Natural killer cell (primary cell): ENCODE measurements at regions not wholly inside any gene's neighbourhood (a gene's known extent, or its start where the extent isn't known, plus 50 kb on each side); places are given as distances from the start of the nearest gene placed in this dataset.

Source experiments
- ATAC-seq, 3 donors: fragments of 150-1000 bp in 2 of 3; fragments of 200-7000 bp in 1 of 3; cut with Tn5 transposase; 1 replicate in 1 of 3; 2 replicates in 2 of 3; pipeline ENCODE4 v1.10.0; 2021; ENCODE audit warnings: mild to moderate bottlenecking in 2 of 3, moderate library complexity in 2 of 3
- DNase-seq, 2 donors: peaks; one replicate each; pipeline versions ENCODE4 v3.0.0 to v3.0.0-alpha.2; 2013 to 2021; ENCODE audit warnings: mixed read lengths in 1 of 2
- H3K27ac ChIP-seq: one replicate; pipeline ENCODE4 v1.5.1; 2013; ENCODE audit warnings: mild to moderate bottlenecking, low read length
- H3K27me3 ChIP-seq: one replicate; pipeline ENCODE4 v1.6.1; 2013; ENCODE audit warnings: low read length; ENCODE audit not compliant: control insufficient read depth, insufficient read depth
- H3K36me3 ChIP-seq: one replicate; pipeline ENCODE4 v1.6.1; 2013; ENCODE audit warnings: low read length; ENCODE audit not compliant: control insufficient read depth, insufficient read depth
- H3K4me1 ChIP-seq: one replicate; pipeline ENCODE4 v1.6.1; 2013; ENCODE audit warnings: low read length; ENCODE audit not compliant: control insufficient read depth, insufficient read depth
- H3K4me3 ChIP-seq: one replicate; pipeline ENCODE4 v1.5.1; 2013; ENCODE audit warnings: low read length
- H3K9me3 ChIP-seq: one replicate; pipeline ENCODE4 v1.6.1; 2013; ENCODE audit warnings: low read length; ENCODE audit not compliant: control insufficient read depth, insufficient read depth
- H3K27ac Mint-ChIP-seq, 2 donors: one replicate each; pipeline ENCODE4 v1.8.0; 2022; ENCODE audit warnings: mild to moderate bottlenecking in 2 of 2, mixed read lengths in 2 of 2, moderate library complexity in 1 of 2
- H3K27me3 Mint-ChIP-seq, 2 donors: one replicate each; pipeline ENCODE4 v1.8.0; 2022; ENCODE audit warnings: low read depth in 2 of 2, mixed read lengths in 2 of 2
- H3K36me3 Mint-ChIP-seq: one replicate; pipeline ENCODE4 v1.8.0; 2022; ENCODE audit warnings: mixed read lengths
- H3K4me1 Mint-ChIP-seq, 2 donors: one replicate each; pipeline ENCODE4 v1.8.0; 2022; ENCODE audit warnings: mixed read lengths in 2 of 2
- H3K4me3 Mint-ChIP-seq: one replicate; pipeline ENCODE4 v1.8.0; 2022; ENCODE audit warnings: mild to moderate bottlenecking, moderate library complexity, mixed read lengths
- H3K9me3 Mint-ChIP-seq, 2 donors: one replicate each; pipeline ENCODE4 v1.8.0; 2022; ENCODE audit warnings: mixed read lengths in 2 of 2
- CTCF ChIP-seq: fragments of 200-600 bp; IDR thresholded peaks from one replicate; pipeline ENCODE4 v1.8.0; 2022; ENCODE audit warnings: antibody characterized with exemption
- WGBS: methylation state at CpG from one replicate; pipeline ENCODE4 v1.1.7; 2013; ENCODE audit warnings: missing lambda C conversion rate; ENCODE audit not compliant: insufficient coverage; 5-methylcytosine and 5-hydroxymethylcytosine counted together
- intact Hi-C: fragments of 100-400 bp; cut with micrococcal nuclease; formaldehyde crosslinking; loops from one replicate; pipeline ENCODE4 v1.14.2; 2022

GRCh38 chr9:20189871-20190270, 401.0 kb upstream of the SLC24A2 start:
- WGBS = 75% methylated on average over 4 of the region's 4 CpGs
- no peak overlapping the region for H3K27ac Mint-ChIP-seq

DNA sequence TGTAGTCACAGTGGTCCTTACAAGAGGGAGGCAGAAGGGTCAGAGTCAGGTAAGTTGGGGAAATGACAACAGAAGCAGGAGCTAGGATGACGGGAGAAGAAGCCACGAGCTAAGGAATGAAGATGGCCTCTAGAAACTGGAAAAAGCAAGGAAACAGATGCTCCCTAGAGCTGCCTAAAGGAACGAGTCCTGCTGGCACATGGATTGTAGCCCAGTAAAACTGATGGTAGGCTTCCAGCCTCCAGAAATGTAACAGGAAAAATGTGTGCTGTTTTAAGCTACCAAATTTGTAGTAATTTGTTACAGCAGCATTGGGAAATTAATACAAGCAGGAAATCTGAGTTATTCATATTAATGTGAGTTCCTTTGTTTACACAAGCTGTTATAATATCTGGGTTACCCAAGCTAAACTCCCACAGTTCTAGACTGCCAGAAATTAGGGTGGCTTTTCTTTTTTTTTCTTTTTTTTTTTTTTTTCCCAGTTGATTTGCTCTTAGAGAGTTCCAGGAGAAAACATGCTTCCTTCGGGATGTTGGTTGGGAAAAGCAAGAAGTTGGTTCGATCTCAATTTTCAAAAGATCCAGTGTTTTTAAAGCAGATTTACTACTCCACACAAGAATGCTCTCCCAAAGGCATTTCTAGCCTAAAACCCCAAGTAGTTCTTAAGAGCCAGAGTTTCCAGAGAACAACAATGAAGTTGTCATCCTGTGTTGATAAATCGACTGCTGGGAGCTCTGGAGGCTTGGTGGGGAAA, 400.0 kb upstream of the SLC24A2 start:
- Histone ChIP-seq H3K4me3 (no peak overlapping the region), H3K4me1 (no peaks in the 10 kb centered on the region), H3K27me3 (no peaks in the 10 kb centered on the region), H3K27ac (no peak overlapping the region), H3K9me3 (no peaks in the 10 kb centered on the region), H3K36me3 (no peaks in the 10 kb centered on the region)
- Mint-ChIP-seq H3K27ac (no peak overlapping the region), H3K27me3 (peaks cover 0 to 8% of the 10 kb centered on the region in 2 donors), H3K4me3 (no peak overlapping the region), H3K36me3 (no peaks in the 10 kb centered on the region), H3K9me3 (no peaks in the 10 kb centered on the region), H3K4me1 (no peaks in the 10 kb centered on the region)
- intact Hi-C loops = no loop called here
- no peak for ATAC-seq
- no peak for TF ChIP-seq CTCF
- no peak for DNase-seq
- 72% methylated on average over 4 of the region's 6 CpGs for WGBS

More at GRCh38 chr9:20189871-20190270, 401.0 kb upstream of the SLC24A2 start:
- no peak overlapping the region for H3K4me3 Mint-ChIP-seq
- H3K36me3 ChIP-seq = no peaks in the 10 kb centered on the region
- H3K27me3 ChIP-seq = no peaks in the 10 kb centered on the region
- H3K9me3 Mint-ChIP-seq = no peaks in the 10 kb centered on the region
- H3K27ac ChIP-seq = no peak overlapping the region
- H3K4me3 ChIP-seq = no peak overlapping the region
- H3K4me1 ChIP-seq = no peaks in the 10 kb centered on the region
- peaks cover 0 to 8% of the 10 kb centered on the region in 2 donors for H3K27me3 Mint-ChIP-seq
- H3K9me3 ChIP-seq = no peaks in the 10 kb centered on the region
- ATAC-seq (no peak), DNase-seq (no peak)
- H3K36me3 Mint-ChIP-seq = no peaks in the 10 kb centered on the region
- H3K4me1 Mint-ChIP-seq = no peaks in the 10 kb centered on the region
- TF ChIP-seq CTCF = no peak
- intact Hi-C loops = no loop called here

DNA sequence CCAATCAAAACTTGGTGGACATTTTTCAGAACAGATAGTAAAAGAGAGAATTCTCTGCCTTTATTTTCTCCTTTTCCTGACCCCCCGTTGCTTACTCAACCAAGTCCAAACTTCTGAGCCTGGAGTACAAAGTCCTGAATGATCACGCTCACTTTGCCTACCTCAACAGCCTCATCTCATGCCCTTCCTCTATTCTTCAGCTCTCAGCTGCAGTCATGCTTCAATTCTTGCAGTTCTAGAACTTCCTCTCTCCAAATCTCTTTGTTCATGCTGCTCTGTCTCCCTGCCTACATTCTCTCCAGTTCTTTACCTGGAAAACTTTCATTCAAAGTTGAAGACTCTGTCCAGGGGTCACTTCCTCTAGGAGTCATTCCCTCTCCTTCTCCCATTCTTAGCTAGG, 398.5 kb upstream of the SLC24A2 start:
- peaks cover 0 to 8% of the 10 kb centered on the region in 2 donors for H3K27me3 Mint-ChIP-seq
- no peak overlapping the region for H3K4me3 Mint-ChIP-seq
- no peaks in the 10 kb centered on the region for H3K36me3 Mint-ChIP-seq
- no peak overlapping the region for H3K27ac Mint-ChIP-seq
- Histone ChIP-seq H3K27me3 (no peaks in the 10 kb centered on the region), H3K36me3 (no peaks in the 10 kb centered on the region), H3K4me3 (no peak overlapping the region), H3K27ac (no peak overlapping the region), H3K4me1 (no peaks in the 10 kb centered on the region), H3K9me3 (no peaks in the 10 kb centered on the region)
- 55% methylated on average over 2 of the region's 2 CpGs for WGBS
- no peak for ATAC-seq
- no peak for DNase-seq
- intact Hi-C loops = no loop called here
- H3K4me1 Mint-ChIP-seq = no peaks in the 10 kb centered on the region
- TF ChIP-seq CTCF = no peak
- peaks cover 0 to 2% of the 10 kb centered on the region in 2 donors for H3K9me3 Mint-ChIP-seq

GRCh38 chr9:20186823-20187222, 398.0 kb upstream of the SLC24A2 start:
- TF ChIP-seq CTCF = no peak
- no peaks in the 10 kb centered on the region for H3K4me1 ChIP-seq
- no peak for DNase-seq
- ATAC-seq = no peak
- H3K4me1 Mint-ChIP-seq = no peaks in the 10 kb centered on the region
- intact Hi-C loops = no loop called here
- H3K27ac Mint-ChIP-seq = no peak overlapping the region
- H3K27me3 Mint-ChIP-seq = peaks cover 0 to 8% of the 10 kb centered on the region in 2 donors
- H3K9me3 Mint-ChIP-seq = peaks cover 0 to 2% of the 10 kb centered on the region in 2 donors
- H3K27ac ChIP-seq = no peak overlapping the region
- H3K9me3 ChIP-seq = no peaks in the 10 kb centered on the region
- no peaks in the 10 kb centered on the region for H3K36me3 ChIP-seq
- H3K4me3 Mint-ChIP-seq = no peak overlapping the region
- no peak overlapping the region for H3K4me3 ChIP-seq
- no peaks in the 10 kb centered on the region for H3K27me3 ChIP-seq
- H3K36me3 Mint-ChIP-seq = no peaks in the 10 kb centered on the region
